Myocyte (in vitro differentiated cells): ENCODE measurements at regions not wholly inside any gene's neighbourhood (a gene's known extent, or its start where the extent isn't known, plus 50 kb on each side); places are given as distances from the start of the nearest gene placed in this dataset.

Source experiments
- DNase-seq: peaks from one replicate; pipeline ENCODE4 v3.0.0-alpha.2; 2012; ENCODE audit warnings: low read depth

- no peak for DNase-seq
Observed at GRCh38 chr4:125911481-125911880, 596.7 kb downstream of the FAT4 start.

- no peak for DNase-seq
Observed at GRCh38 chr4:125917559-125917958, 602.8 kb downstream of the FAT4 start.

- DNase-seq, result no peak
Observed at GRCh38 chr4:125928652-125929051, 613.9 kb downstream of the FAT4 start.

- DNase-seq, result no peak
Observed at GRCh38 chr4:125938541-125938940, 623.8 kb downstream of the FAT4 start.

GRCh38 chr4:125940426-125940825, 625.7 kb downstream of the FAT4 start:
- no peak for DNase-seq

GRCh38 chr4:125944966-125945365, 630.2 kb downstream of the FAT4 start:
- DNase-seq, result no peak

GRCh38 chr4:125948021-125948420, 633.3 kb downstream of the FAT4 start:
- DNase-seq, result no peak

- DNase-seq, result peak; percentile 24
Observed at GRCh38 chr4:125951261-125951887, 636.6 kb downstream of the FAT4 start.

- DNase-seq, result no peak
Observed at GRCh38 chr4:125952631-125953030, 637.9 kb downstream of the FAT4 start.

GRCh38 chr4:125956276-125956675, 641.5 kb downstream of the FAT4 start:
- no peak for DNase-seq

- DNase-seq, result peak; percentile 48
Observed at GRCh38 chr4:125958519-125958918, 643.8 kb downstream of the FAT4 start.

GRCh38 chr4:125961626-125962025, 646.9 kb downstream of the FAT4 start:
- no peak for DNase-seq

- no peak for DNase-seq
Observed at GRCh38 chr4:125975861-125976397, 661.2 kb downstream of the FAT4 start.

- DNase-seq, result no peak
Observed at GRCh38 chr4:125979950-125980349, 665.2 kb downstream of the FAT4 start.

GRCh38 chr4:125983168-125983567, 668.4 kb downstream of the FAT4 start:
- no peak for DNase-seq

GRCh38 chr4:125985856-125986255, 671.1 kb downstream of the FAT4 start:
- DNase-seq, result no peak

GRCh38 chr4:125986307-125986706, 671.6 kb downstream of the FAT4 start:
- no peak for DNase-seq

- no peak for DNase-seq
Observed at GRCh38 chr4:125988464-125988863, 673.7 kb downstream of the FAT4 start.

- DNase-seq, result peak; percentile 12
Observed at GRCh38 chr4:125991398-125991797, 676.6 kb downstream of the FAT4 start.

- no peak for DNase-seq
Observed at GRCh38 chr4:125992891-125993290, 678.1 kb downstream of the FAT4 start.

- no peak for DNase-seq
Observed at GRCh38 chr4:125994024-125994423, 679.3 kb downstream of the FAT4 start.

- DNase-seq, result no peak
Observed at GRCh38 chr4:125994430-125994829, 679.7 kb downstream of the FAT4 start.

GRCh38 chr4:126004941-126005340, 690.2 kb downstream of the FAT4 start:
- DNase-seq, result peak; percentile 26

- DNase-seq, result no peak
Observed at GRCh38 chr4:126007142-126007541, 692.4 kb downstream of the FAT4 start.
